ENCODE measurements at regions not wholly inside any gene's neighbourhood (a gene's known extent, or its start where the extent isn't known, plus 50 kb on each side); places are given as distances from the start of the nearest gene placed in this dataset.
"Not testable (repeated sequence)": the region's sequence is repeated elsewhere in the genome, so short reads cannot be mapped to it uniquely, and the experiment has no call there.

GRCh38 chr2:63739180-63739579, 102.5 kb upstream of the UGP2 start:
- DNase-seq, result not testable (repeated sequence)

- DNase-seq, result no peak
Measured at GRCh38 chr2:63740020-63740419, 101.7 kb upstream of the UGP2 start.

GRCh38 chr2:63740943-63741342, 100.8 kb upstream of the UGP2 start:
- DNase-seq, result no peak

- DNase-seq, result no peak
Measured at GRCh38 chr2:63741884-63742579, 99.7 kb upstream of the UGP2 start.

GRCh38 chr2:63742580-63742976, 99.1 kb upstream of the UGP2 start:
- DNase-seq, result no peak

- no peak for DNase-seq
Measured at GRCh38 chr2:63743170-63743981, 98.3 kb upstream of the UGP2 start.

DNA sequence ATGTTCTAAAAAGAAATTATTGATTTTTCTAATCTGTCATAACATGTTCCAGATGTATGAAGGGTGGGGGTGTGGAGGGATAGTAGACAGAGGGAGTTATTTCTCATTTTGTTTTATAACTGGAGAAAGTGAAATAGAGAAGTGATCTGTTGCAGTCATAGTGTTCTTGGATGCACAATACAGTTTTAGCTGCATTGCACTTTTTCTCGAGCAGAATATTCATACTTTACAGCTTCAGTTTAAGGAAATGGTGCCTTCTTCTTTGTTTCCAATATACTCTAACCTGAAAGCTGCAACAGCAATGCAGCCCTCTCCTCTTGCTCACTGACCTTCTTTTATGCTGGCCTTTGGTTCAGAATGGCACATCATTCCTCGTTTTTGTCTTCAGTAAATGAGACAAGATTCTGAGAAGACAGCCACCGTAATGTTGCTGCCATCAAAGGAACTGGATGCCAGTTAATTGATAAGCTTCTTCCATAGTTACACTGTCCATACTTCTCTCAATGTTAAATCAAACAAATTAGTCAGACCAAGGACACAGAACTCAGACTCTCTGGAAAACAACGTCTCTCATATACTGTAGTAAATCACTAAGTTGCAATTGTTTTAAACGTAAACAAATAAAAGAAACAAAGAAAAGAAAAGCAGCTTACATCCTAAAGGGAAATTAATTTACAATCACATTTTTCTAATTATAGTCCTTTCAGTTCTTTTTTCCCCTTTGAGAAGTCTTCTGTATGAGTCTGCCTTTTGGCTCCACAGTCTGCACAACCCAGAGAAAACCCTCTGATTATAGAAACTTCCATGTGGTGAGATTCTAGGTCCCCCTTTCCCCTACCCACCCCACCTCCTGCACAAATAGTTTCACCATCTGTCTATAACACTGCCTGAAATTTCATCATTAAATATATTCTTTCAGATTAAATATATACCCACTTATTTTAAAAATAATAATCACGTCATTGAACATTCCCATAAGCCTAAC, 97.4 kb upstream of the UGP2 start:
- DNase-seq, result no peak

DNA sequence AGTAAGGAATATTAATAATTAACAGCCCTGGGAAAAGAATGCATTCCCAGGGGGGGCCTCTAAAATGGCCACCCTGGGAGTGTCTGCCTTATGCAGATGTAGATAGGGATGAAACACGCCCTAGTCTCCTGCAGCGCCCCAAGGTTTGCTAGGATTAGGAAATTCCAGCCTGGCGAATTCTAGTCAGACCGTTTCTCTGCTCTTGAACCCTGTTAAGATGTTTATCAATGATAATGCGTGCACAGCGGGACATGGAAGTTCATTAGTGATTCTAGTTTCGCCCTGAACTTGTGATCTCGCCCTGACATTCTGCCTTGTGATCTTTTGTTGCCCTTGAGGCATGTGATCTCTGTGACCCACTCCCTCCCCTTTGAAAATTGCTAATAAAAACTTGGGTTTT, 95.1 kb upstream of the UGP2 start:
- not testable (repeated sequence) for DNase-seq

DNA sequence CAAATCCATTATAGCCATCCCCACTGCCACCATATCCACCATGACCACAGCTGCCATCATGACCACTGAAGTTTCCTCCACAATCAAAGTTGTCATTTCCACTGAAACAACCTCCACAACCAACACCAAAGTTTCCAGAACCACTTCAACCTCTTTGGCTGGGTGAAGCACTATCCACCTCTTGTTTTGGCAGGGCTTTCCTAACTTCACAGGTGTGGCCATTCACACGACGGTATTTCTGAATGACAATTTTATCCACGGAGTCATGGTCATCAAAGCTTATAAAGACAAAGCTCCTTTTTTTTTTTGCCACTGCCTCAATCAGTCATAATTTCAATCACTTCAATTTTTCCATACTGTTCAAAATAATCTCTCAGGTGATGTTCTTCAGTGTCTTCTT, 89.8 kb upstream of the UGP2 start:
- DNase-seq, result no peak

DNA sequence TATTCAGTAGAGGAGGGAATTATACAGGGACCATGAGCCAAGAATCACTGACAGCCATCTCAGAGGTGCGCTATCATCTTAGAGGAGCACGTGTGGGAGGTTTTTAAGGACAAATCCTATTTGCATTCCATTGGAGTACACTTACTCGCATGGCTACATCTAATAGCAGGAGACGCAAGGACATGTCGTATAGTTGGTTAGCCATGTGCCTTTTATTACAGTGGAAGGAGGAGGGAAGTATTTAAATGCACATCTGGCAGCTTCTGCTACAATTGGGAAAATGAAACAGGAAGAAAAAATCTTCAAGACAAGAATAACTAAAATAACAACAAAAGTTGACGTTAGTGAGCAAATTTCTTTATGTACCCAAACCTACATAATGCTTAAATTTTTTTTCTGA, 86.5 kb upstream of the UGP2 start:
- DNase-seq, result no peak

GRCh38 chr2:63755965-63756364, 85.7 kb upstream of the UGP2 start:
- no peak for DNase-seq

DNA sequence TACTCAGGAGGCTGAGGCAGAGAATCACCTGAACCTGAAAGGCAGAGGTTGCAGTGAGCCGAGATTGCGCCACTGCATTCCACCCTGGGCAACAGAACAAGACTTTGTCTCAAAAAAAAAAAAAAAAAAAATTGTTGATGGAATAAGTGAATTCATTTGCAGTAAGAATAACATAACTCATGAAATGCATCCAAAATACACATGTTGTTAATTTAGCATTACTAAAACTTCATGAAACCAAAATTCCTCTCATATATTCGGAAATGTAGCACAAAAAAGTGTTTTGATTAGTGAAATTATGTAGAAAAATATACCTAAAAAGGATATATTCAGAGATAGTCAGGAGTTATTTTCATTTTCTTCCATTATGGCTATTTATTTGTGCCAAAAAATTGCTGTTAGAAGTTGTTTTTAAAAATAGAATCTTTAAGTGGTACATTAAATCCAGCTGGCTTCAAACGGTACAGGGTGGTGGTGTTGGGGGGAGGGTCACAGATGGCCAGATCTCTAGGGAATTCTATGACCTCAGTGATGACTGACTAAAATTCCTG, 78.2 kb upstream of the UGP2 start:
- no peak for DNase-seq

- no peak for DNase-seq
Measured at GRCh38 chr2:63764630-63765029, 77.1 kb upstream of the UGP2 start.

- no peak for DNase-seq
Measured at GRCh38 chr2:63765117-63765516, 76.6 kb upstream of the UGP2 start.

DNA sequence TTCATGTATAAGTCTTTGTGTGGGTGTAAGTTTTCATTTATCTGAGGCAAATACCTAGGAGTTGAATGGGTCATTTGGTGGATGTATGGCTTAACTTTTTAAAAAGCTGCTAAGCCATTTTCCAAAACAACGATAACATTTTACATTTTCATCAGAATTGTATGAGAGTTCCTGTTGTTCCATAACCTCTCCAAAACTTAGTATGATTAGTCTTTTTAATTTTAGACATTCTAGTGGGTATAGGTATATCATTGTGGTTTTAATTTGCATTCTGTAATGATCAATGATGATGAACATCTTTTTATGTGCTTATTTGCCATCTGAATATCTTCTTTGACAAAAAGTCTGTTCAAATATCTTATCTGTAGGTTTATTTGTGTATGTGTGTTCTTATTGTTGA, 74.4 kb upstream of the UGP2 start:
- DNase-seq, result no peak

GRCh38 chr2:63768051-63768450, 73.6 kb upstream of the UGP2 start:
- no peak for DNase-seq

GRCh38 chr2:63769915-63770314, 71.8 kb upstream of the UGP2 start:
- DNase-seq, result no peak

GRCh38 chr2:63772061-63772460, 69.6 kb upstream of the UGP2 start:
- no peak for DNase-seq

GRCh38 chr2:63775191-63775590, 66.5 kb upstream of the UGP2 start:
- no peak for DNase-seq

- DNase-seq, result no peak
Measured at GRCh38 chr2:63776382-63776781, 65.3 kb upstream of the UGP2 start.

- no peak for DNase-seq
Measured at GRCh38 chr2:63777816-63778215, 63.9 kb upstream of the UGP2 start.

DNA sequence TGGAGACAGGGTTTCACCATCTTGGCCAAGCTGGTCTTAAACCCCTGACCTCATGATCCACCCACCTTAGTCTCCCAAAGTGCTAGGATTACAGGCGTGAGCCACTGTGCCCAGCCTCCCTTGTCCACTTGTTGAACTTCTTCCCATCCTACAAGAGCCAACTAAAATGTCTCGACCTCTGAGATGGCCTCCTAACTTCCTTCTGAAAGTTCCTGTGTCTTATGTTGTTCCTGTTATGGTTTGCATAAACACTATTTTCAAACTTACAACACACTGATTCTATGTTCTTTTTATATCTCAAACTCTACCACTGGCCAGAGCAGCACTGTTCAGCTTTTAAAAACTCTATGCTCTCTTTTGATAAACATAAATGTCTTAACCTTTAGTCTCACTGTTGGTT, 63.3 kb upstream of the UGP2 start:
- no peak for DNase-seq
